ENCODE measurements at regions not wholly inside any gene's neighbourhood (a gene's known extent, or its start where the extent isn't known, plus 50 kb on each side); places are given as distances from the start of the nearest gene placed in this dataset.

DNA sequence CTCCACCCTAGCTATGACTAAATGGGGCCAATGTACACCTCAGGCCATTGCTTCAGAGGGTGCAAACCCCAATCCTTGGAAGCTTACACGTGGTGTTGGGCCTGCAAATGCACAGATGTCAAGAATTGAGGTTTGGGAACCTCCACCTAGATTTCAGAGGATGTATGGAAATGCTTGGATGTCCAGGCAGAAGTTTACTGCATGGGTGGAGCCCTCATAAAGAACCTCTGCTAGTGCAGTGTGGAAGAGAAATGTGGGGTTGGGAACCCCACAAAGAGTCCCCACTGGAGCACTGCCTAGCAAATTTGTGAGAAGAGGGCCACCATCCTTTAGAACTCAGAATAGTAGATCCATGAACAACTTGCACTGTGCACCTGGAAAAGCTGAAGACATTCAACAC is 284.1 kb downstream of the ANTXR2 start:
- TF ChIP-seq, protein P1, sequence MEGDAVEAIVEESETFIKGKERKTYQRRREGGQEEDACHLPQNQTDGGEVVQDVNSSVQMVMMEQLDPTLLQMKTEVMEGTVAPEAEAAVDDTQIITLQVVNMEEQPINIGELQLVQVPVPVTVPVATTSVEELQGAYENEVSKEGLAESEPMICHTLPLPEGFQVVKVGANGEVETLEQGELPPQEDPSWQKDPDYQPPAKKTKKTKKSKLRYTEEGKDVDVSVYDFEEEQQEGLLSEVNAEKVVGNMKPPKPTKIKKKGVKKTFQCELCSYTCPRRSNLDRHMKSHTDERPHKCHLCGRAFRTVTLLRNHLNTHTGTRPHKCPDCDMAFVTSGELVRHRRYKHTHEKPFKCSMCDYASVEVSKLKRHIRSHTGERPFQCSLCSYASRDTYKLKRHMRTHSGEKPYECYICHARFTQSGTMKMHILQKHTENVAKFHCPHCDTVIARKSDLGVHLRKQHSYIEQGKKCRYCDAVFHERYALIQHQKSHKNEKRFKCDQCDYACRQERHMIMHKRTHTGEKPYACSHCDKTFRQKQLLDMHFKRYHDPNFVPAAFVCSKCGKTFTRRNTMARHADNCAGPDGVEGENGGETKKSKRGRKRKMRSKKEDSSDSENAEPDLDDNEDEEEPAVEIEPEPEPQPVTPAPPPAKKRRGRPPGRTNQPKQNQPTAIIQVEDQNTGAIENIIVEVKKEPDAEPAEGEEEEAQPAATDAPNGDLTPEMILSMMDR (IDR thresholded peaks at IDR 0.05; ENCODE audit: borderline replicate concordance, extremely low read depth, low read length, poor library complexity, severe bottlenecking), result no peak
- TF ChIP-seq EZH2 (IDR thresholded peaks at IDR 0.05; ENCODE audit: borderline replicate concordance, low read depth, low read length, severe bottlenecking), result no peak
